GM12865 (cell line): ENCODE measurements at regions not wholly inside any gene's neighbourhood (a gene's known extent, or its start where the extent isn't known, plus 50 kb on each side); places are given as distances from the start of the nearest gene placed in this dataset.

Source experiments
- DNase-seq: peaks from one replicate; pipeline ENCODE4 v3.0.0; 2010; ENCODE audit warnings: low read depth
- H3K4me3 ChIP-seq: 2 replicates; pipeline ENCODE4 v1.5.1; 2011; ENCODE audit warnings: mild to moderate bottlenecking, low read depth, low read length, control low read depth
- TF ChIP-seq, protein P1 (sequence below): IDR thresholded peaks from 2 replicates; pipeline ENCODE4 v1.5.1; 2011; ENCODE audit warnings: low read length, control low read depth, low read depth, inconsistent platforms; ENCODE audit not compliant: insufficient read depth; ENCODE audit errors: missing control alignments

DNA sequence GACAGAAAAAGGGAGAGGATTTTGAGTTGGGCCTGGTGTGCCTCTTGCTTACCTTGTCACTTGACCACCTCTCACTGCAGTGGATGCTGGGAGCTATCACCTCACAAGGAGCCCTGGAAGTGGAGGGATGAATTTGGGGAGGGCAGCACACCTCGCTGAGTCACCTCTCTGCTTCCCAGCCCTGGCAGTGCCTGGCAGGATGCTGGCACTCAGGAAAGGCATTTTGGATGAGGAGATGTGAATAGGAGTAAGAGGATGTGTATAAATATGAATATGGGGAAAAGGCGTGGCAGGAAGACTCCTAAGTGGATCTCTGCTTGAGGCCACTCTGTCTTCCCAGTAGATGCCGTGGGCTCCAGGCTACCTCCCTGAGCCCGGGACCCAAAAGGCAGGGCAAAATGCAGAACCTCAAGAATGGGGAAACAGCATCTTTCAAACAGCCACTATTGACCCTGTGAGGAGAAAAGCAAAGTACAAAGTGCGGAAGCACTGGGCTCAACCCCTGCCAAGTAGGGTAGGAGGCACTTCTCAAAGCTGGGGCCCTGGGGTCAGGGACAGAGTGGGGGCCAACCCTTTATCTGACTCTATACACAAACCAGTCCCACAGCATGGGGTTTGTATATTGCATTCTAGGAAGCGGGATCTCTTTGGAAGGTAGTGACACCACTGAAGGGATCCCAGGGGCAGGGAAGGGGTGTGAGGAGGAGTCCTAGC is 164.5 kb upstream of the GLI2 start:
- no peak overlapping the region for H3K4me3 ChIP-seq
- no peak for DNase-seq
- TF ChIP-seq, protein P1, sequence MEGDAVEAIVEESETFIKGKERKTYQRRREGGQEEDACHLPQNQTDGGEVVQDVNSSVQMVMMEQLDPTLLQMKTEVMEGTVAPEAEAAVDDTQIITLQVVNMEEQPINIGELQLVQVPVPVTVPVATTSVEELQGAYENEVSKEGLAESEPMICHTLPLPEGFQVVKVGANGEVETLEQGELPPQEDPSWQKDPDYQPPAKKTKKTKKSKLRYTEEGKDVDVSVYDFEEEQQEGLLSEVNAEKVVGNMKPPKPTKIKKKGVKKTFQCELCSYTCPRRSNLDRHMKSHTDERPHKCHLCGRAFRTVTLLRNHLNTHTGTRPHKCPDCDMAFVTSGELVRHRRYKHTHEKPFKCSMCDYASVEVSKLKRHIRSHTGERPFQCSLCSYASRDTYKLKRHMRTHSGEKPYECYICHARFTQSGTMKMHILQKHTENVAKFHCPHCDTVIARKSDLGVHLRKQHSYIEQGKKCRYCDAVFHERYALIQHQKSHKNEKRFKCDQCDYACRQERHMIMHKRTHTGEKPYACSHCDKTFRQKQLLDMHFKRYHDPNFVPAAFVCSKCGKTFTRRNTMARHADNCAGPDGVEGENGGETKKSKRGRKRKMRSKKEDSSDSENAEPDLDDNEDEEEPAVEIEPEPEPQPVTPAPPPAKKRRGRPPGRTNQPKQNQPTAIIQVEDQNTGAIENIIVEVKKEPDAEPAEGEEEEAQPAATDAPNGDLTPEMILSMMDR: no peak

DNA sequence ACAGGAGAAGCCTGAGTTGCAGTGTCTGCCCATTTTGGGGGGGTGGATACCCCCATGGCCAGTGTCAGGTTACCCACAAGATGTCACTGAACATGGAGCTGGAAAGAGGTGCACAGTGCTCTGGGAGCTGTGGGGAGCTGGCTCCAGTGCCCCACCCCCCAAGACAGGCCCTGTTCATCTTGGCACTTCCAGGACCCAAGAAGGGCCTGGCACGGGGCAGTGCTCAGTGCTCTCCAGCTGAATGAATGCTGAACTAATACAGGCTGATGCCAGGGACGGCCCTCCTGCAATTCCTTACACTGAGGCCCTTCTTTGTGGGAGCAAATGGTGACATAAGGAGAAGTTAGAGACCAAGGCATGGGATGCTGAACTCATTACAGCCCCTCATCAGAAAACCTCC is 163.4 kb upstream of the GLI2 start:
- no peak overlapping the region for H3K4me3 ChIP-seq
- DNase-seq: no peak
- TF ChIP-seq, protein P1: no peak

DNA sequence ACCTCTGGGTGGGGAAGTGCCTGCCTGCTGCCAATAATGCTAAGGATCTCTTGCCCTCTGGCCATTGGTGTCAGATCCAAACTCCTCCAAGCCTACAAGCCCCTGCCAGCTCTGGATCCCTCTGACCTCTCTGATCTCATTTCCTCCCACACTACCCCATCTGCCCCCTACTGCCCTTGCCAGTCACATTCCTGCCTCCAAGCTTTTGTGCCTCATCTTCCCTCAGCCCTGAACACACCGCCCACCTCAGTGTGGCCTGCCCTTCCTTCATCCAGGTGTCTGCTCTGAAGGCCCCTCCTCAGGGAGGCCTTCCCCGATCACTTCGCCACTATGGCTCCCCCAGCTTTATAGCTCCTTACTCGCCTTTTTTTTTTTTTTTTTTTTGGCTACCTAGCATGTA is 161.0 kb upstream of the GLI2 start:
- no peak for DNase-seq
- TF ChIP-seq, protein P1: no peak

DNA sequence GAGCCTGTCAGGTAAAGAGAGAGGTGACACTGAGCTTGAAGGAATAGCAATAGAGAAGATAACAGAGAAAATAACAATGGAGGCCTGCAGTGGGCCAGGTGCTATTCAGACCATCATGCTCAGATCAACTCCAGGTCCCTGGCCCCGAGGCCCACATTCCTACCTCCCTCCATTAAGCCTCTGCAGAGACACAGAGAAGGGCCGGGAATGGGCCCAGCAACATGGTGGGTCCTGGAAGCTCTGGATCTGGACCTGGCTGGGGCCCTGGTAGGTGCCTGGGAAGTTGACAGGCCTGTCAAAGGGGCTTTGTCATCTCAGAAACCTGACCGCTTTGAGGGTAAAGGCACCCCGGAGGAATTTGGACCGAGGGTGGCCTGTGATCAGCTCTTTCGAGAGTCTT is 159.7 kb upstream of the GLI2 start:
- H3K4me3 ChIP-seq: no peak overlapping the region
- no peak for DNase-seq
- TF ChIP-seq, protein P1: no peak

More for the DNA sequence above, 161.0 kb upstream of the GLI2 start:
- H3K4me3 ChIP-seq: no peak overlapping the region

DNA sequence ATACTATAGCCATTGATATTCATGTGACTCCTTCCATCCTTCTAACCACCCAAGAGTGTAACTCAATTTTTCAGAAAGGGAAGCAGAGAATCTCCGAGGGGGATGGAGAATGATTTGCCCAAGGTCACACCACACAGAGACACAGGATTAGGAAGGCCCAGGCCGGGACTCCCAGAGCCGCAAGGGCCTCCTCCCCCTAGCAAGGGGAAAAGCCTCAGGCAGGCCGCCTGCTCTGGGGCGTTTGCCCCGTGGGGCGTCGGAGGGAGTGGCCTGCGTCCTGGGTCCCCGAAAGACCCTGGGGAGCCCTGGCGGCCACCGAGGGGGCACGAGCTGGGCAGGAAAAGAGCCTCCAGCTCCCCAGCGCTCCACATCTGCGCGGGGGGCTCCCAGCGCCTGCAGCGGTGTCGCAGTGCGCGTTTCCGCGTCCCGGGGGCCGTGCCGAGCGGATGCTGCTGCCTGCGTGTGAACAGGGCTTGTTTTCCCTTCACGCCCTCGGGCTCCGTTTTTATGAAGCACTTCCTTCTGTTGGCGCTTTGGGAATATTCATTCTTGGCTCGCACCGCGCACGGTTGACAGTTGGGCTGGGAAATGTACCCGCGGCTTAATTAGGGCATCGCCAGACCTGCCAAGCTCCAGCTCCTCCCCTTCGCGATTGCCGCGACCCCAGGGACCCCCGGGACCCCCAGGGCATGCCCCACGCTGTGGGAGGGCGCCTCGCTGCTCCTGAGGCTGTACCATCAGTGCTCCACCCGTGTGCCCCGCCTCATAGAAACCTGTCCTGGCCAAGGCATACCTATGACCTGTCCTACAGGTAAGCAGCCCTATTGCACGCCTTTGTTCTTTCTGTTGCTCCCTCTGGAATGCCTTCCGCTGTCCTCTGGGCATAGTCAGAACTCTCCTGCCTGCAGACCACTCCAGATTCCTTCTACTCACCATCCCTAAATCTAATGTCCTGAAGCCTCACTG is 158.9 kb upstream of the GLI2 start:
- no peak overlapping the region for H3K4me3 ChIP-seq
- DNase-seq: no peak
- TF ChIP-seq, protein P1: no peak

DNA sequence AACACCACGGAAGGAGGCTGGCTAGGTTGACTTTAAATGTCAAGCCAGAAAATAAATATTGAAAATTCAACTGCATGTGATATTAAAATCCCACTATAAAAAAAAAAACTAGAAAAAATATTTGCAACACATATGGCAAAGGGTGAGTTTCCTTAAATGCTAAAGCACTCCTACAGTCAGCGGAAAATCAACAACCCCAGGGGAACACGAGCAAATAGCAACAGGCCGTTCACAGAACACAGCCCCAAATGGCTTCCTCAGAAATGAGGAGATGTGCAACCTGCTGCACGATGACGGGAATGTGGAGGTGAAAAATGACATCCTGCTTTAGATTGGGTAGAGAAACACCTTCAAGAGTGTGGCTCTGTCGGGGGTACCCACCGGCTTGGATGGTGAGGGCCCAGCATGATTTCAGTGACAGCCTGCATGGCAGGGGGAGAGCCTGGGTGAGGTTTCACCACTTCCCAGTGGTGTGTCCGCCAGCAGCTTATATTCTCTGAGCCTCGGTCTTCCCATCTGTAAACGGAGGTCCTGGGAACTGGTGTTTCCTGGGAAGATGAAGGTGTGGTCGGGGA is 157.9 kb upstream of the GLI2 start:
- TF ChIP-seq, protein P1: no peak
- DNase-seq: no peak
- no peak overlapping the region for H3K4me3 ChIP-seq
